ENCODE measurements at regions not wholly inside any gene's neighbourhood (a gene's known extent, or its start where the extent isn't known, plus 50 kb on each side); places are given as distances from the start of the nearest gene placed in this dataset.
"Not testable (repeated sequence)": the region's sequence is repeated elsewhere in the genome, so short reads cannot be mapped to it uniquely, and the experiment has no call there.

DNA sequence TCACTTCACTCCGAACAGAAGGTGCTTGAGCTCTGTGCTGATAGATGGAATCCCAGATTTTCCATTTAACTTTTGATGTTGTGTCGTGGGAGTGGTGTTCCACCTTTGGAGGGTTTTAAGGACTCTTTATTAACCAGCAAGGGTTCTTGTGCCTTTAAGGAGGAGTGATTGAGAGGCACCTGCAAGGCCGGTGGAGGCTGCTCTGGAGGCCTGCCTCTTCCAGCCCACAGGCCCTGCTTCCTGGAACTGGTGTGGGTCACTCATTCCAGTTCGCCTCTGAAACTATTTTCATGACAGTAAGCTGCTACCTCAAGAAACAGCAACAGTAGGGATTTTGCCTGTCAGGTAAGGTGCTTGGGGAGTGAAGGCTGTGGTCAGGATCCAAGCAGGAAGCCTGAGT is 58.8 kb upstream of the APCDD1L start:
- H3K36me3 ChIP-seq, result no peaks in the 10 kb centered on the region
- no peak overlapping the region for H3K27ac ChIP-seq
- H3K27me3 ChIP-seq (ENCODE audit: low read depth), result peaks cover 18% of the 10 kb centered on the region
- ATAC-seq (peak; percentile 37 to 70), DNase-seq (no peak)
- peaks cover 4% of the 10 kb centered on the region for H3K4me1 ChIP-seq
- no peaks in the 10 kb centered on the region for H3K9me3 ChIP-seq
- intact Hi-C loops (cut with DNase I), result no loop called here
- no peak overlapping the region for H3K4me3 ChIP-seq
- TF ChIP-seq, protein P1, sequence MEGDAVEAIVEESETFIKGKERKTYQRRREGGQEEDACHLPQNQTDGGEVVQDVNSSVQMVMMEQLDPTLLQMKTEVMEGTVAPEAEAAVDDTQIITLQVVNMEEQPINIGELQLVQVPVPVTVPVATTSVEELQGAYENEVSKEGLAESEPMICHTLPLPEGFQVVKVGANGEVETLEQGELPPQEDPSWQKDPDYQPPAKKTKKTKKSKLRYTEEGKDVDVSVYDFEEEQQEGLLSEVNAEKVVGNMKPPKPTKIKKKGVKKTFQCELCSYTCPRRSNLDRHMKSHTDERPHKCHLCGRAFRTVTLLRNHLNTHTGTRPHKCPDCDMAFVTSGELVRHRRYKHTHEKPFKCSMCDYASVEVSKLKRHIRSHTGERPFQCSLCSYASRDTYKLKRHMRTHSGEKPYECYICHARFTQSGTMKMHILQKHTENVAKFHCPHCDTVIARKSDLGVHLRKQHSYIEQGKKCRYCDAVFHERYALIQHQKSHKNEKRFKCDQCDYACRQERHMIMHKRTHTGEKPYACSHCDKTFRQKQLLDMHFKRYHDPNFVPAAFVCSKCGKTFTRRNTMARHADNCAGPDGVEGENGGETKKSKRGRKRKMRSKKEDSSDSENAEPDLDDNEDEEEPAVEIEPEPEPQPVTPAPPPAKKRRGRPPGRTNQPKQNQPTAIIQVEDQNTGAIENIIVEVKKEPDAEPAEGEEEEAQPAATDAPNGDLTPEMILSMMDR (IDR thresholded peaks at IDR 0.05), result no peak

DNA sequence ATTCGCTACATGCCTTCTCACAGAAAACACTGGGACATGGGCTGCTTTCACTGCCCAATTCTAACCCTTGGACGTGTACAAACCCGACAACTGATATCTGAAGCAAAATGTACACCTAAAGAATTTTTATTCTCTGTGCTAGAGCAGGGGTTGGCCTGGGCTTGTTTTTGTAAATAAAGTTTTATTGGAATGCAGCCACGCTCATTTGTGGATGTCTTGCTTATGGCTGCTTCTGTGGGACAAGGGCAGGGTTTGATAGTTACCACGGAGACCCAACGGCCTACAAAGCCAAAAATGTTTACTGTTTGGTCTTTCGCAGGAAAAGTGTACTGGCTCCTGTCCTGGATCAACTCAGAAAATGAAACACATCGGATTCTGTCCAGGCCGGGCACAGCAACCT is 58.1 kb upstream of the APCDD1L start:
- no peak for DNase-seq
- H3K4me3 ChIP-seq, result no peak overlapping the region
- no peak for ATAC-seq
- H3K27me3 ChIP-seq (ENCODE audit: low read depth), result peaks cover 21% of the 10 kb centered on the region
- intact Hi-C loops (cut with DNase I), result no loop called here
- TF ChIP-seq, protein P1 (IDR thresholded peaks at IDR 0.05), result no peak
- H3K36me3 ChIP-seq, result no peaks in the 10 kb centered on the region
- H3K27ac ChIP-seq, result no peak overlapping the region
- H3K4me1 ChIP-seq, result peaks cover 4% of the 10 kb centered on the region
- H3K9me3 ChIP-seq, result no peaks in the 10 kb centered on the region

DNA sequence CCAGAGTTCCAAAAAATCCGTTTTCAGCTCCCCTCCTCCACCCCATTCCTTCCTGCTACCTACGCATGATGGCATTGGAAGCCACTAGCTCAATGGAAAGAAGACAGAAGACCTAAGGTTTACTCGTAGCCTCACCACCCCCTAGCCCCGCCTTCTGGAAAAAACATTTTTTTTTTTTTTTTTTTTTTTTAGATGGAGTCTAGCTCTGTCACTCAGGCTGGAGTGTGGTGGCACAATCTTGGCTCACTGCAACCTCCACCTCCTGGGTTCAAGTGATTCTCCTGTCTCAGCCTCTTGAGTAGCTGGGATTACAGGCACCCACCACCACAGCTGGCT is 57.2 kb upstream of the APCDD1L start:
- DNase-seq; H3K36me3 ChIP-seq; intact Hi-C loops (cut with DNase I); ATAC-seq; H3K4me3 ChIP-seq; H3K27ac ChIP-seq; H3K4me1 ChIP-seq; H3K9me3 ChIP-seq: not testable (repeated sequence)
- H3K27me3 ChIP-seq (ENCODE audit: low read depth), result peaks cover 16% of the 10 kb centered on the region

DNA sequence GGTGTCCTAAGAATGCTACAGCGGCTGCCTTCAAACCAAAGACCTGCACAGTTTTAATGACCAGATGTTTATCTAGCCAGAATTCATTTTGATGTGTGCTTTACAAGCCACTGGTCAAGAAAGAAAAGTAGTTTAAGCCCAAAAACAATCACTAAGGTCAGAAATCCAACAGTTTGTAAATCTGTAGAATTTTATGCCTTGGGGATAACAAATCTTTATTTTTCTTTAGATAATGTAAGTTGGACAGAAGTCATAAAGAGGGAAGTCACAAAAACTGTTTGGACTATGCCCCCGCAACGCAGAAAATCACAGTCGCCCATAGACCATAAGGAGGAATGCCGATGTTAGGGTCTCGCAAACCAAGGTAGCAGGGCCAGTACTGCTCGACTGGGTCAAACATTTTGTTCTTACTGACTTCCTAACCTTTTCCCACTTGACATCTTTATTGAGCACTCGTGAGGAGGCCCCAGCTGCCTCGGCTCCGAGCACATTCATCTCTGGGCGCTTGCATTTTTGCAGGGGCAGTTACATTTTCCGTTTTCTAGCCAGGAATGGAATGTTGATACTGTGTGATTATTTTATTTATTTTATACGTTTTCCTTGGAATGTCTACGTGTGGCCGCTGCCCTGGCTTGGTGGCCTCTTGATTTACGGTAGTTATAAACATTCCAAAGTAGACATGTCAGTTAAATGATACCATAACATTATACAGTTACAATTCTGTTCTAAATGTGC is 56.7 kb upstream of the APCDD1L start:
- no peaks in the 10 kb centered on the region for H3K9me3 ChIP-seq
- DNase-seq (no peak), ATAC-seq (no peak)
- peaks cover 11% of the 10 kb centered on the region for H3K27me3 ChIP-seq (ENCODE audit: low read depth)
- H3K4me1 ChIP-seq, result peaks cover 4% of the 10 kb centered on the region
- no peak overlapping the region for H3K27ac ChIP-seq
- intact Hi-C loops (cut with DNase I), result no loop called here
- TF ChIP-seq, protein P1 (IDR thresholded peaks at IDR 0.05), result no peak
- no peaks in the 10 kb centered on the region for H3K36me3 ChIP-seq
- H3K4me3 ChIP-seq, result no peak overlapping the region

DNA sequence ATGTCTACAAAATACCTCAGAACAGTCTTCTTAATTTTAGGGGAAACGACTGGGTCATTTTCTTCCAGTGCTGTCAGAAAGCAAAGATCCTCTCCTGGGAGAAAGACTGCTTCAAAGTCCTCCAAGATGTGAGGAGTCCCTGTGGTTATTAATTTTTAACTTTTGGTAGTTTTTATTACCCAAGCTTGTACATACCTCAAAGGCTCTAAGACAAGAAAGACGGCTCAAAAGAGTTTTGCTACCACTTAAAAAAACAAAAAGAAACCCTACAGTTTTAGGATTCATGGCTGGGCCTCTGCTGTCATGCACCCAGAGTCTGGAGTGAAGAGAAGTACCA is 56.1 kb upstream of the APCDD1L start:
- Histone ChIP-seq H3K9me3 (no peaks in the 10 kb centered on the region), H3K4me1 (peaks cover 4% of the 10 kb centered on the region), H3K27ac (no peak overlapping the region), H3K27me3 (ENCODE audit: low read depth) (peaks cover 8% of the 10 kb centered on the region), H3K4me3 (no peak overlapping the region), H3K36me3 (no peaks in the 10 kb centered on the region)
- intact Hi-C loops (cut with DNase I), result no loop called here
- DNase-seq (no peak), ATAC-seq (no peak)
- TF ChIP-seq, protein P1 (IDR thresholded peaks at IDR 0.05), result no peak

DNA sequence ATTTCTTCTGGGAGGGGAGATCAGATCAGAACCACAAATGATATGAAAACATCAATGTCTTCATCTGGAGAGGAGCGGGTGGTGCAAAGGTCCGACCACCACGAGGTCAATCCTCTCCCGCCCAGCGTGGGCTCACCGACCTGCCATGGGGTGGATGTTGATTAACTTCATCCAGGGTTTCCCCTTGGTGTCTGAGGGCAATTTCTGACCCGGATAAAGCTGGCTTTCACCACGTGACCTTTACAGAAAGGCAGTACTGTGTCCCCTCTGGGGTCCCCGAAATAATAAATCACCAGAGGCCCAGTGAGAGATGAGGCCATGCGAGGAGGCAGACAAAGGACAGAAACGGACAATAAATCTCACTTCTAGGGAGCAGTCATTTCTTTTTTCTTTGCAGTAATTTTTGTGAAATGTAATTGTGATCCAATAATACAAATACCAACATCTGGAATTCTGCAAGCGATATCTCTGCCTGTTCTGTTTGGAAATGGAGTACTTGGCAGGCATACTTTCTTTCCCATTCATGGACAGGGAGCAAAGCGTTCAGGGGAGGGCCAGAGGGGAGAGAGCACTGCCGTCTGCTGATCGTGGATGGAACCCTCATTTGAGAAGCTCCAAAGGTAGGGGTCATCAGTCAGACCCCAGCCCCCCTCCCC is 55.1 kb upstream of the APCDD1L start:
- Histone ChIP-seq H3K27me3 (ENCODE audit: low read depth) (peaks cover 3% of the 10 kb centered on the region), H3K9me3 (no peaks in the 10 kb centered on the region), H3K36me3 (no peaks in the 10 kb centered on the region), H3K4me1 (peaks cover 4% of the 10 kb centered on the region), H3K4me3 (no peak overlapping the region), H3K27ac (no peak overlapping the region)
- ATAC-seq, result no peak
- TF ChIP-seq, protein P1 (IDR thresholded peaks at IDR 0.05), result no peak
- DNase-seq, result no peak
- intact Hi-C loops (cut with DNase I), result no loop called here
